GM23338 (cell line): ENCODE measurements at regions not wholly inside any gene's neighbourhood (a gene's known extent, or its start where the extent isn't known, plus 50 kb on each side); places are given as distances from the start of the nearest gene placed in this dataset.

Experiments
- CREB1 ChIP-seq: fragments of 250-450 bp; sonication (Bioruptor Pico); IDR thresholded peaks from 2 replicates; pipeline ENCODE4 v1.5.0; 2020; ENCODE audit warnings: low read depth, mild to moderate bottlenecking, moderate library complexity
- CTCF ChIP-seq, 2 experiments: fragments of 200-600 bp in 1 of 2; sonication (generic) in 1 of 2; conservative IDR thresholded peaks; 2 replicates each; pipeline versions ENCODE4 v1.5.1 to v1.6.1; 2016 to 2017; ENCODE audit warnings: antibody characterized with exemption in 2 of 2, low read depth in 2 of 2, mild to moderate bottlenecking in 2 of 2, moderate library complexity in 1 of 2
- ETS1 ChIP-seq: IDR thresholded peaks from 2 replicates; pipeline ENCODE4 v1.6.1; 2016; ENCODE audit warnings: antibody characterized with exemption
- EZH2 ChIP-seq: fragments of 200-600 bp; sonication (generic); IDR thresholded peaks from one replicate; pipeline ENCODE4 v1.8.0; 2017; ENCODE audit warnings: antibody characterized with exemption, mild to moderate bottlenecking, low read depth; ENCODE audit not compliant: unreplicated experiment
- EZH2phosphoT487 ChIP-seq: fragments of 200-600 bp; sonication (generic); IDR thresholded peaks from one replicate; pipeline ENCODE4 v1.8.1; 2018; ENCODE audit warnings: antibody characterized with exemption; ENCODE audit not compliant: unreplicated experiment
- POLR2AphosphoS5 ChIP-seq: IDR thresholded peaks from 2 replicates; pipeline ENCODE4 v1.6.1; 2016; ENCODE audit warnings: antibody characterized with exemption, low read depth
- REST ChIP-seq: IDR thresholded peaks from one replicate; pipeline ENCODE4 v1.6.1; 2018; ENCODE audit warnings: antibody characterized with exemption; ENCODE audit not compliant: unreplicated experiment
- STAT1 ChIP-seq: IDR thresholded peaks from one replicate; pipeline ENCODE4 v1.6.1; 2016; ENCODE audit warnings: antibody characterized with exemption; ENCODE audit not compliant: unreplicated experiment
- ZNF114 ChIP-seq: fragments of 250-450 bp; sonication (Bioruptor Pico); IDR thresholded peaks from 2 replicates; pipeline ENCODE4 v1.5.0; 2020; ENCODE audit warnings: mild to moderate bottlenecking, moderate library complexity

GRCh38 chr13:86810361-86810760 is 860.8 kb upstream of the SLITRK5 start:
- TF ChIP-seq CTCF (conservative IDR thresholded peaks at IDR 0.05; ENCODE audit: low read depth in 2 of 2) (no peak), EZH2 (no peak), ETS1 (no peak), REST (no peak), ZNF114 (CRISPR knock-in tag) (no peak), POLR2AphosphoS5 (no peak), CREB1 (CRISPR knock-in tag) (no peak), EZH2phosphoT487 (no peak), STAT1 (no peak)
